NCI-H187 (cell line): ENCODE measurements at regions not wholly inside any gene's neighbourhood (a gene's known extent, or its start where the extent isn't known, plus 50 kb on each side); places are given as distances from the start of the nearest gene placed in this dataset.

Experiments used
- DNase-seq, 2 experiments: peaks; one replicate each; lab custom pipeline; 2025; lab: John Stamatoyannopoulos, UW

GRCh38 chr2:19600506-19600905, 242.1 kb upstream of the OSR1 start:
- DNase-seq = no peak

GRCh38 chr2:19598971-19599370, 240.5 kb upstream of the OSR1 start:
- no peak for DNase-seq

- no peak for DNase-seq
These were observed 233.8 kb upstream of the OSR1 start for GRCh38 chr2:19592197-19592596.

GRCh38 chr2:19589791-19590190, 231.4 kb upstream of the OSR1 start:
- DNase-seq = no peak

GRCh38 chr2:19580830-19581229, 222.4 kb upstream of the OSR1 start:
- DNase-seq = no peak

GRCh38 chr2:19580264-19580663, 221.8 kb upstream of the OSR1 start:
- DNase-seq = no peak

GRCh38 chr2:19579461-19579860, 221.0 kb upstream of the OSR1 start:
- DNase-seq = no peak

- no peak for DNase-seq
These were observed 219.3 kb upstream of the OSR1 start for GRCh38 chr2:19577723-19578122.

- DNase-seq = no peak
These were observed 218.0 kb upstream of the OSR1 start for GRCh38 chr2:19576411-19576810.

GRCh38 chr2:19575641-19576040, 217.2 kb upstream of the OSR1 start:
- DNase-seq = no peak

GRCh38 chr2:19574778-19575260, 216.4 kb upstream of the OSR1 start:
- no peak for DNase-seq

GRCh38 chr2:19573784-19574183, 215.4 kb upstream of the OSR1 start:
- DNase-seq = no peak

GRCh38 chr2:19571773-19572172, 213.3 kb upstream of the OSR1 start:
- DNase-seq = no peak

- DNase-seq = no peak
These were observed 210.9 kb upstream of the OSR1 start for GRCh38 chr2:19569300-19569791.

GRCh38 chr2:19568809-19569208, 210.4 kb upstream of the OSR1 start:
- no peak for DNase-seq

GRCh38 chr2:19560785-19561184, 202.4 kb upstream of the OSR1 start:
- DNase-seq = no peak

- DNase-seq = no peak
These were observed 201.3 kb upstream of the OSR1 start for GRCh38 chr2:19559596-19560240.

GRCh38 chr2:19556648-19557047, 198.2 kb upstream of the OSR1 start:
- no peak for DNase-seq

GRCh38 chr2:19554520-19554919, 196.1 kb upstream of the OSR1 start:
- no peak for DNase-seq

- DNase-seq = no peak
These were observed 193.8 kb upstream of the OSR1 start for GRCh38 chr2:19552270-19552669.

GRCh38 chr2:19550750-19551149, 192.3 kb upstream of the OSR1 start:
- DNase-seq = no peak

- no peak for DNase-seq
These were observed 191.4 kb upstream of the OSR1 start for GRCh38 chr2:19549821-19550220.

- no peak for DNase-seq
These were observed 189.7 kb upstream of the OSR1 start for GRCh38 chr2:19548116-19548515.

GRCh38 chr2:19547321-19547720, 188.9 kb upstream of the OSR1 start:
- DNase-seq = no peak
